Testis (tissue), 2 donors: ENCODE measurements at regions not wholly inside any gene's neighbourhood (a gene's known extent, or its start where the extent isn't known, plus 50 kb on each side); places are given as distances from the start of the nearest gene placed in this dataset.
"Not testable (repeated sequence)": the region's sequence is repeated elsewhere in the genome, so short reads cannot be mapped to it uniquely, and the experiment has no call there.

Source experiments
- DNase-seq: peaks from one replicate; pipeline ENCODE4 v3.0.0-alpha.2; 2019
- H3K27ac ChIP-seq, 2 donors: fragments of 200-600 bp; sonication (generic); one replicate each; pipeline ENCODE4 v1.5.1; 2019
- H3K27me3 ChIP-seq: fragments of 200-600 bp; sonication (generic); one replicate; pipeline ENCODE4 v1.5.1; 2019
- H3K36me3 ChIP-seq: fragments of 200-600 bp; sonication (generic); one replicate; pipeline ENCODE4 v1.5.1; 2017; ENCODE audit warnings: low read depth; ENCODE audit errors: missing control alignments
- H3K4me1 ChIP-seq: fragments of 200-600 bp; sonication (generic); one replicate; pipeline ENCODE4 v1.5.1; 2019
- H3K4me3 ChIP-seq, 2 donors: fragments of 200-600 bp; sonication (generic); one replicate each; pipeline ENCODE4 v1.5.1; 2017 to 2019
- H3K9me3 ChIP-seq: fragments of 200-600 bp; sonication (generic); one replicate; pipeline ENCODE4 v1.5.1; 2017
- CTCF ChIP-seq, 3 experiments: fragments of 450-650 bp in 2 of 3; fragments of 200-600 bp in 1 of 3; sonication (generic) in 1 of 3; IDR thresholded peaks; one replicate each; pipeline ENCODE4 v1.5.1; 2016 to 2019; ENCODE audit warnings: antibody characterized with exemption in 3 of 3, mild to moderate bottlenecking in 2 of 3, moderate library complexity in 1 of 3
- POLR2A ChIP-seq: fragments of 450-650 bp; IDR thresholded peaks from one replicate; pipeline ENCODE4 v1.6.1; 2017; ENCODE audit warnings: antibody characterized with exemption, mild to moderate bottlenecking, moderate library complexity
- WGBS, 2 donors: methylation state at CpG; one replicate each; pipeline ENCODE4 v1.1.5; 2018; 5-methylcytosine and 5-hydroxymethylcytosine counted together
- intact Hi-C: fragments of 100-400 bp; cut with DNase I; formaldehyde crosslinking; loops from one replicate; pipeline ENCODE4 v1.15.1; 2023; ENCODE audit warnings: low total_unique reads

GRCh38 chr12:59055204-59055860, 135.0 kb upstream of the LRIG3 start:
- no peaks in the 10 kb centered on the region for H3K27me3 ChIP-seq
- intact Hi-C loops, result no loop called here
- H3K27ac ChIP-seq, result no peak overlapping the region
- DNase-seq, result no peak
- no peaks in the 10 kb centered on the region for H3K9me3 ChIP-seq
- H3K4me3 ChIP-seq, result no peak overlapping the region
- no peaks in the 10 kb centered on the region for H3K4me1 ChIP-seq
- H3K36me3 ChIP-seq, result no peaks in the 10 kb centered on the region
- 0 to 38% methylated on average over 1 of the region's 1 CpG for WGBS, 2 donors
- TF ChIP-seq POLR2A, result no peak
- TF ChIP-seq CTCF (IDR thresholded peaks at IDR 0.05), result no peak

GRCh38 chr12:59053266-59053899, 133.1 kb upstream of the LRIG3 start:
- 83 to 84% methylated on average over 9 to 11 of the region's 11 CpGs for WGBS, 2 donors

GRCh38 chr12:59046763-59047534, 126.6 kb upstream of the LRIG3 start:
- intact Hi-C loops, result no loop called here
- Histone ChIP-seq H3K27me3 (no peaks in the 10 kb centered on the region), H3K9me3 (no peaks in the 10 kb centered on the region), H3K4me3 (no peak overlapping the region), H3K27ac (no peak overlapping the region), H3K4me1 (no peaks in the 10 kb centered on the region), H3K36me3 (no peaks in the 10 kb centered on the region)
- no peak for DNase-seq
- 77 to 81% methylated on average over 2 of the region's 2 CpGs for WGBS, 2 donors
- TF ChIP-seq CTCF (IDR thresholded peaks at IDR 0.05) (no peak), POLR2A (no peak)

More at GRCh38 chr12:59053266-59053899, 133.1 kb upstream of the LRIG3 start:
- H3K27me3 ChIP-seq, intact Hi-C loops, DNase-seq, H3K27ac ChIP-seq, H3K4me3 ChIP-seq, H3K36me3 ChIP-seq, H3K9me3 ChIP-seq, H3K4me1 ChIP-seq: not testable (repeated sequence)

GRCh38 chr12:59044791-59045190, 124.5 kb upstream of the LRIG3 start:
- Histone ChIP-seq H3K27ac (no peak overlapping the region), H3K4me3 (no peak overlapping the region), H3K27me3 (no peaks in the 10 kb centered on the region), H3K9me3 (no peaks in the 10 kb centered on the region), H3K36me3 (no peaks in the 10 kb centered on the region), H3K4me1 (no peaks in the 10 kb centered on the region)
- DNase-seq, result no peak
- intact Hi-C loops, result no loop called here
- no peak for TF ChIP-seq CTCF (IDR thresholded peaks at IDR 0.05)
- no peak for TF ChIP-seq POLR2A
- 73 to 95% methylated on average over 2 of the region's 2 CpGs for WGBS, 2 donors
